GM12878 (cell line): ENCODE measurements at regions not wholly inside any gene's neighbourhood (a gene's known extent, or its start where the extent isn't known, plus 50 kb on each side); places are given as distances from the start of the nearest gene placed in this dataset.

Experiments used
- ATAC-seq: fragments of 200-7000 bp; cut with Tn5 transposase; 3 replicates; pipeline ENCODE4 v1.9.1; 2020; ENCODE audit warnings: mild to moderate bottlenecking, moderate library complexity
- BruUV-seq: library from RNA; stranded (reverse); fragments of 400-500 nt; replicated peaks from 2 replicates; lab custom pipeline; 2021; lab: Mats Ljungman, UMichigan
- CTCF ChIA-PET: fragments of 300-600 bp; sonication (Branson Sonifier 250); formaldehyde crosslinking; extraction: SDS; loops from one replicate; lab custom pipeline; 2021; ENCODE audit warnings: inconsistent platforms; lab: Yijun Ruan, JAX
- POLR2A ChIA-PET: fragments of 350-600 bp; formaldehyde crosslinking; extraction: SDS; loops from one replicate; lab custom pipeline; 2021; ENCODE audit warnings: inconsistent platforms; lab: Charles Lee
- RAD21 ChIA-PET: fragments of 300-600 bp; sonication (Branson Sonifier 250); formaldehyde crosslinking; loops from one replicate; lab custom pipeline; 2023; ENCODE audit warnings: antibody characterized with exemption; ENCODE audit not compliant: unreplicated experiment; lab: Charles Lee
- SMC1A ChIA-PET: fragments of 300-600 bp; sonication (Branson Sonifier 250); formaldehyde crosslinking; loops from one replicate; lab custom pipeline; 2023; ENCODE audit not compliant: unreplicated experiment, uncharacterized antibody; lab: Charles Lee
- DNase-seq: peaks from one replicate; pipeline ENCODE4 v3.0.0-alpha.2; 2011; ENCODE audit warnings: low read depth, low spot score
- FAIRE-seq: peaks from 3 replicates; lab custom pipeline; 2011; peaks lifted over from hg19 to GRCh38; lab: Jason Lieb, UNC
- H2AFZ ChIP-seq: 2 replicates; pipeline ENCODE4 v1.6.0; 2011; ENCODE audit warnings: low read depth, low read length, control low read depth; ENCODE audit not compliant: control insufficient read depth
- H3K27ac ChIP-seq: 2 replicates; pipeline ENCODE4 v1.5.1; 2011; ENCODE audit warnings: control low read depth; ENCODE audit not compliant: control insufficient read depth, insufficient read depth
- H3K27me3 ChIP-seq, 2 experiments: replicated peaks in 1 of 2; 2 replicates each; pipeline versions ENCODE4 v1.6.0 to v1.6.1; 2011; ENCODE audit warnings: low read length in 1 of 2; ENCODE audit not compliant: control insufficient read depth in 2 of 2, insufficient read depth in 2 of 2
- H3K36me3 ChIP-seq, 2 experiments: 2 replicates each; pipeline ENCODE4 v1.5.1; 2011; ENCODE audit warnings: low read length in 1 of 2; ENCODE audit not compliant: control insufficient read depth in 2 of 2, insufficient read depth in 2 of 2
- H3K4me1 ChIP-seq: 2 replicates; pipeline ENCODE4 v1.6.1; 2011; ENCODE audit warnings: mild to moderate bottlenecking, low read length, moderate library complexity, mixed read lengths; ENCODE audit not compliant: control insufficient read depth, insufficient read depth
- H3K4me2 ChIP-seq: 2 replicates; pipeline ENCODE4 v1.6.0; 2011; ENCODE audit warnings: control low read depth; ENCODE audit not compliant: control insufficient read depth, insufficient read depth
- H3K4me3 ChIP-seq: fragments of 200-600 bp; sonication (generic); 2 replicates; pipeline ENCODE4 v1.5.1; 2016
- H3K79me2 ChIP-seq: 2 replicates; pipeline ENCODE4 v1.6.0; 2011; ENCODE audit warnings: low read length; ENCODE audit not compliant: control insufficient read depth, insufficient read depth
- H3K9ac ChIP-seq: 2 replicates; pipeline ENCODE4 v1.8.0; 2011; ENCODE audit warnings: low read length, control low read depth, mixed read lengths; ENCODE audit not compliant: control insufficient read depth, insufficient read depth
- H3K9me3 ChIP-seq: replicated peaks from 3 replicates; pipeline ENCODE4 v1.5.1; 2011; ENCODE audit warnings: mild to moderate bottlenecking, low read length; ENCODE audit not compliant: control insufficient read depth, insufficient read depth
- H4K20me1 ChIP-seq: 2 replicates; pipeline ENCODE4 v1.6.0; 2011; ENCODE audit not compliant: control insufficient read depth, insufficient read depth
- ASH2L ChIP-seq: fragments of 300-600, 200-600 bp; sonication (generic); IDR thresholded peaks from 2 replicates; pipeline ENCODE4 v1.6.1; 2017; ENCODE audit warnings: low read depth, mild to moderate bottlenecking, borderline replicate concordance
- BACH1 ChIP-seq: fragments of 450-650 bp; IDR thresholded peaks from 2 replicates; pipeline ENCODE4 v1.6.1; 2017; ENCODE audit warnings: mild to moderate bottlenecking, borderline replicate concordance
- CHD4 ChIP-seq: fragments of 200-600 bp; sonication (generic); IDR thresholded peaks from 2 replicates; pipeline ENCODE4 v1.6.1; 2016; ENCODE audit warnings: mild to moderate bottlenecking
- MLLT1 ChIP-seq: fragments of 450-650 bp; IDR thresholded peaks from 2 replicates; pipeline ENCODE4 v1.6.1; 2016; ENCODE audit warnings: mild to moderate bottlenecking
- MTA2 ChIP-seq: fragments of 450-650 bp; IDR thresholded peaks from 2 replicates; pipeline ENCODE4 v1.6.1; 2016; ENCODE audit warnings: low read depth, mild to moderate bottlenecking, moderate library complexity
- PML ChIP-seq: IDR thresholded peaks from 2 replicates; pipeline ENCODE4 v1.6.1; 2012; ENCODE audit warnings: low read length, inconsistent platforms
- REST ChIP-seq: IDR thresholded peaks from 2 replicates; pipeline ENCODE4 v1.6.1; 2012; ENCODE audit warnings: mild to moderate bottlenecking, low read depth, low read length
- RFX5 ChIP-seq: IDR thresholded peaks from 2 replicates; pipeline ENCODE4 v1.6.1; 2011; ENCODE audit warnings: low read depth, low read length, improper control_type of control experiment
- SKIL ChIP-seq: fragments of 450-650 bp; IDR thresholded peaks from 2 replicates; pipeline ENCODE4 v1.6.1; 2017; ENCODE audit warnings: mild to moderate bottlenecking, low read depth, inconsistent platforms; ENCODE audit not compliant: poor library complexity, severe bottlenecking
- SMARCA5 ChIP-seq: fragments of 450-650 bp; IDR thresholded peaks from 2 replicates; pipeline ENCODE4 v1.6.1; 2017; ENCODE audit warnings: mild to moderate bottlenecking
- ZBTB4 ChIP-seq: fragments of 450-650 bp; formaldehyde crosslinking; IDR thresholded peaks from 2 replicates; pipeline ENCODE4 v1.4.0; 2022; ENCODE audit warnings: mild to moderate bottlenecking, moderate library complexity
- ZNF384 ChIP-seq: IDR thresholded peaks from 2 replicates; pipeline ENCODE4 v1.6.1; 2012; ENCODE audit warnings: low read depth, mild to moderate bottlenecking, low read length, improper control_type of control experiment, borderline replicate concordance
- WGBS: methylation state at CpG from one replicate; pipeline ENCODE4 v1.1.6; 2016; ENCODE audit warnings: low lambda C conversion rate; ENCODE audit not compliant: insufficient replicate concordance, insufficient coverage; ENCODE audit errors: missing lambda C conversion rate; 5-methylcytosine and 5-hydroxymethylcytosine counted together
- in situ Hi-C: fragments of 300-500 bp; cut with MboI; formaldehyde crosslinking; loops from 9 replicates; pipeline ENCODE4 v1.14.3; 2018; ENCODE audit warnings: mixed read lengths
- intact Hi-C: fragments of 100-400 bp; cut with micrococcal nuclease; formaldehyde crosslinking; loops from one replicate; pipeline ENCODE4 v1.14.2; 2022; ENCODE audit not compliant: unreplicated experiment

GRCh38 chr5:121758615-121759014 is 93.1 kb upstream of the FTMT start (continued):
- TF ChIP-seq SKIL: no peak
- TF ChIP-seq ZNF384: no peak
- TF ChIP-seq ZBTB4: no peak

GRCh38 chr5:121762426-121762825 is 89.3 kb upstream of the FTMT start:
- Histone ChIP-seq H3K9ac (no peak overlapping the region), H3K27ac (no peak overlapping the region), H3K36me3 (no peaks in the 10 kb centered on the region), H3K79me2 (no peaks in the 10 kb centered on the region), H3K4me3 (no peak overlapping the region), H3K9me3 (no peaks in the 10 kb centered on the region), H4K20me1 (no peaks in the 10 kb centered on the region), H3K27me3 (no peaks in the 10 kb centered on the region), H3K4me1 (no peaks in the 10 kb centered on the region), H3K4me2 (no peak overlapping the region), H2AFZ (no peak overlapping the region)
- ChIA-PET RAD21 (no interaction called here), POLR2A (no interaction called here), SMC1A (interaction anchor here (0.6 to 1.2 kb wide), 2 partner anchors 10 to 747 kb away, joined by 3 read pairs; no protein-coding TSS in a partner anchor), CTCF (interaction anchor here (0.6 kb wide), 1 partner anchor 63 kb away, joined by 3 read pairs; no protein-coding TSS in a partner anchor)
- in situ Hi-C loops (no loop called here), intact Hi-C loops (no loop called here)
- FAIRE-seq (no peak), DNase-seq (no peak), ATAC-seq (no peak)
- 14% methylated on average over 1 of the region's 1 CpG for WGBS
- BruUV-seq: no TSS peak
- TF ChIP-seq MTA2 (no peak), PML (no peak), SMARCA5 (no peak), REST (no peak), BACH1 (no peak), ASH2L (no peak), CHD4 (no peak), MLLT1 (no peak), RFX5 (no peak)
